Midbrain (tissue), 1 donor: ENCODE measurements at regions not wholly inside any gene's neighbourhood (a gene's known extent, or its start where the extent isn't known, plus 50 kb on each side); places are given as distances from the start of the nearest gene placed in this dataset.
"Not testable (repeated sequence)": the region's sequence is repeated elsewhere in the genome, so short reads cannot be mapped to it uniquely, and the experiment has no call there.

Experiments used
- DNase-seq: peaks from one replicate; lab custom pipeline; 2025; lab: John Stamatoyannopoulos, UW

DNA sequence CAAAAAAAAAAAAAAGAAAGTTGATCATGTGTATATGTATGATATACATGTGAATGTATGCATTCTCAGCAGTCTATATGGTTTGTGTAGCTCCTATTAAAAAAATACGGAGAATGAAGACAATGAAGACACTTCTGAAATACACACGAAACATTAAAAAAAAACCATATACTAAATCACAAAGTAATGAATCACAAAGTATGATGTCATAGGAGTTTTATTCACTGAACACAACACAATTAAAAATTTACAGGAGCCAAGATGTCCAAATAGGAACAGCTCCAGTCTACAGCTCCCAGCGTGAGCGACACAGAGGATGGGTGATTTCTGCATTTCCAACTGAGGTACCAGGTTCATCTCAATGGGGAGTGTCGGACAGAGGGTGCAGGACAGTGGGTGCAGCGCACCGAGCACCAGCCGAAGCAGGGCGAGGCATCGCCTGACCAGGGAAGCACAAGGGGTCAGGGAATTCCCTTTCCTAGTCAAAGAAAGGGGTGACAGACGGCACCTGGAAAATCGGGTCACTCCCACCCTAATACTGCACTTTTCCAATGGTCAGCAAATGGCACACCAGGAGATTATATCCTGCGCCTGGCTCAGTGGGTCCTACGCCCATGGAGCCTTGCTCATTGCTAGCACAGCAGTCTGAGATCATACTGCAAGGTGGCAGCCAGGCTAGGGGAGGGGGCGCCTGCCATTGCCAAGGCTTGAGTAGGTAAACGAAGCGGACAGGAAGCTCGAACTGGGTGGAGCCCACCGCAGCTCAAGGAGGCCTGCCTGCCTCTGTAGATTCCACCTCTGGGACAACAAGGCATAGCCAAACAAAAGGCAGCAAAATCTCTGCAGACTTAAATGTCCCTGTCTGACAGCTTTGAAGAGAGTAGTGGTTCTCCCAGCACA, 53.9 kb upstream of the TUSC1 start:
- not testable (repeated sequence) for DNase-seq
